ENCODE measurements at regions not wholly inside any gene's neighbourhood (a gene's known extent, or its start where the extent isn't known, plus 50 kb on each side); places are given as distances from the start of the nearest gene placed in this dataset.

- TF ChIP-seq POLR2A (IDR thresholded peaks at IDR 0.05; ENCODE audit: low read depth, low read length) (no peak), PAX5 (IDR thresholded peaks at IDR 0.05; ENCODE audit: insufficient read depth, low read length, severe bottlenecking) (no peak), TAF1 (IDR thresholded peaks at IDR 0.05; ENCODE audit: low read depth, low read length) (no peak), POLR2AphosphoS5 (IDR thresholded peaks at IDR 0.05; ENCODE audit: low read depth, low read length) (no peak)
Observed at GRCh38 chr7:155922067-155922816, 110.0 kb upstream of the SHH start.
